Muscle layer of duodenum (tissue), 2 donors: ENCODE measurements at regions not wholly inside any gene's neighbourhood (a gene's known extent, or its start where the extent isn't known, plus 50 kb on each side); places are given as distances from the start of the nearest gene placed in this dataset.
"Not testable (repeated sequence)": the region's sequence is repeated elsewhere in the genome, so short reads cannot be mapped to it uniquely, and the experiment has no call there.

Experiments used
- H3K27ac ChIP-seq: one replicate; pipeline ENCODE4 v1.7.0; 2013; ENCODE audit warnings: mild to moderate bottlenecking, low read length
- H3K27me3 ChIP-seq: one replicate; pipeline ENCODE4 v1.7.0; 2013; ENCODE audit warnings: low read depth, mild to moderate bottlenecking, control low read depth, low read length
- H3K36me3 ChIP-seq, 2 donors: one replicate each; pipeline ENCODE4 v1.7.0; 2013; ENCODE audit warnings: low read length in 2 of 2, control low read depth in 1 of 2, mild to moderate bottlenecking in 1 of 2; ENCODE audit not compliant: insufficient read depth in 2 of 2, control insufficient read depth in 1 of 2
- H3K4me1 ChIP-seq, 2 donors: one replicate each; pipeline ENCODE4 v1.7.0; 2013; ENCODE audit warnings: low read length in 2 of 2, mild to moderate bottlenecking in 2 of 2, control low read depth in 1 of 2, moderate library complexity in 1 of 2; ENCODE audit not compliant: insufficient read depth in 2 of 2, control insufficient read depth in 1 of 2
- H3K4me3 ChIP-seq, 2 donors: one replicate each; pipeline ENCODE4 v1.7.0; 2013; ENCODE audit warnings: low read length in 2 of 2, low read depth in 1 of 2, mild to moderate bottlenecking in 1 of 2
- H3K9me3 ChIP-seq, 2 donors: one replicate each; pipeline ENCODE4 v1.7.0; 2013; ENCODE audit warnings: low read length in 2 of 2, control low read depth in 1 of 2, mild to moderate bottlenecking in 1 of 2; ENCODE audit not compliant: control insufficient read depth in 1 of 2
- donor health status: healthy.

- H3K27ac ChIP-seq: no peak overlapping the region
These were observed 559.9 kb upstream of the ARPP21 start for GRCh38 chr3:35079403-35079802.

GRCh38 chr3:35081899-35082298, 557.4 kb upstream of the ARPP21 start:
- Histone ChIP-seq H3K27ac (no peak overlapping the region), H3K4me3 (no peak overlapping the region), H3K36me3 (no peaks in the 10 kb centered on the region), H3K27me3 (no peaks in the 10 kb centered on the region), H3K9me3 (no peaks in the 10 kb centered on the region), H3K4me1 (no peaks in the 10 kb centered on the region)

More at GRCh38 chr3:35079403-35079802, 559.9 kb upstream of the ARPP21 start:
- Histone ChIP-seq H3K36me3 (no peaks in the 10 kb centered on the region), H3K4me3 (no peak overlapping the region), H3K27me3 (no peaks in the 10 kb centered on the region), H3K4me1 (no peaks in the 10 kb centered on the region), H3K9me3 (no peaks in the 10 kb centered on the region)

- Histone ChIP-seq H3K4me1 (no peaks in the 10 kb centered on the region), H3K27ac (no peak overlapping the region), H3K27me3 (no peaks in the 10 kb centered on the region), H3K36me3 (no peaks in the 10 kb centered on the region), H3K9me3 (peaks cover 0 to 10% of the 10 kb centered on the region in 2 donors), H3K4me3 (no peak overlapping the region)
These were observed 550.4 kb upstream of the ARPP21 start for GRCh38 chr3:35088943-35089342.

GRCh38 chr3:35114686-35115085, 524.6 kb upstream of the ARPP21 start:
- Histone ChIP-seq H3K27me3 (no peaks in the 10 kb centered on the region), H3K36me3 (no peaks in the 10 kb centered on the region), H3K27ac (no peak overlapping the region), H3K9me3 (no peaks in the 10 kb centered on the region), H3K4me1 (no peaks in the 10 kb centered on the region), H3K4me3 (no peak overlapping the region)

- Histone ChIP-seq H3K9me3 (no peaks in the 10 kb centered on the region), H3K4me1 (no peaks in the 10 kb centered on the region), H3K36me3 (no peaks in the 10 kb centered on the region), H3K4me3 (no peak overlapping the region), H3K27me3 (no peaks in the 10 kb centered on the region), H3K27ac (no peak overlapping the region)
These were observed 519.3 kb upstream of the ARPP21 start for GRCh38 chr3:35120026-35120425.

GRCh38 chr3:35137612-35138011, 501.7 kb upstream of the ARPP21 start:
- Histone ChIP-seq H3K9me3 (peaks cover 0 to 10% of the 10 kb centered on the region in 2 donors), H3K4me3 (no peak overlapping the region), H3K36me3 (no peaks in the 10 kb centered on the region), H3K27ac (no peak overlapping the region), H3K4me1 (no peaks in the 10 kb centered on the region), H3K27me3 (no peaks in the 10 kb centered on the region)

GRCh38 chr3:35141406-35141805, 497.9 kb upstream of the ARPP21 start:
- Histone ChIP-seq H3K36me3 (no peaks in the 10 kb centered on the region), H3K27ac (no peak overlapping the region), H3K27me3 (no peaks in the 10 kb centered on the region), H3K9me3 (peaks cover 0 to 10% of the 10 kb centered on the region in 2 donors), H3K4me1 (no peaks in the 10 kb centered on the region), H3K4me3 (no peak overlapping the region)

- H3K36me3 ChIP-seq: no peaks in the 10 kb centered on the region
- no peak overlapping the region for H3K27ac ChIP-seq
- H3K9me3 ChIP-seq: peaks cover 0 to 10% of the 10 kb centered on the region in 2 donors
- H3K4me3 ChIP-seq: no peak overlapping the region
- H3K27me3 ChIP-seq: no peaks in the 10 kb centered on the region
- H3K4me1 ChIP-seq: no peaks in the 10 kb centered on the region
These were observed 495.3 kb upstream of the ARPP21 start for GRCh38 chr3:35144011-35144410.

- H3K27me3 ChIP-seq, H3K4me3 ChIP-seq, H3K36me3 ChIP-seq, H3K9me3 ChIP-seq, H3K27ac ChIP-seq, H3K4me1 ChIP-seq: not testable (repeated sequence)
These were observed 492.9 kb upstream of the ARPP21 start for GRCh38 chr3:35146256-35147035.

- H3K9me3 ChIP-seq: peaks cover 0 to 11% of the 10 kb centered on the region in 2 donors
- no peak overlapping the region for H3K4me3 ChIP-seq
- no peaks in the 10 kb centered on the region for H3K36me3 ChIP-seq
- H3K27me3 ChIP-seq: no peaks in the 10 kb centered on the region
- H3K27ac ChIP-seq: no peak overlapping the region
- no peaks in the 10 kb centered on the region for H3K4me1 ChIP-seq
These were observed 455.2 kb upstream of the ARPP21 start for GRCh38 chr3:35183927-35184675.

- no peaks in the 10 kb centered on the region for H3K36me3 ChIP-seq
- peaks cover 0 to 11% of the 10 kb centered on the region in 2 donors for H3K9me3 ChIP-seq
- H3K4me3 ChIP-seq: no peak overlapping the region
- H3K27ac ChIP-seq: no peak overlapping the region
- H3K27me3 ChIP-seq: no peaks in the 10 kb centered on the region
- no peaks in the 10 kb centered on the region for H3K4me1 ChIP-seq
These were observed 454.6 kb upstream of the ARPP21 start for GRCh38 chr3:35184775-35185174.
